Mesendoderm (in vitro differentiated cells): ENCODE measurements at regions not wholly inside any gene's neighbourhood (a gene's known extent, or its start where the extent isn't known, plus 50 kb on each side); places are given as distances from the start of the nearest gene placed in this dataset.
"Not testable (repeated sequence)": the region's sequence is repeated elsewhere in the genome, so short reads cannot be mapped to it uniquely, and the experiment has no call there.

Experiments
- DNase-seq: peaks from one replicate; pipeline ENCODE4 v3.0.0; 2013
- H2AK5ac ChIP-seq: 2 replicates; pipeline ENCODE4 v1.6.1; 2013; ENCODE audit warnings: low read length, inconsistent platforms
- H2BK120ac ChIP-seq: 2 replicates; pipeline ENCODE4 v1.6.1; 2013; ENCODE audit warnings: low read depth, mild to moderate bottlenecking, low read length, moderate library complexity, mixed read lengths
- H2BK15ac ChIP-seq: replicated peaks from 2 replicates; pipeline ENCODE4 v1.6.1; 2013; ENCODE audit warnings: low read depth, mild to moderate bottlenecking, moderate library complexity
- H2BK5ac ChIP-seq: 2 replicates; pipeline ENCODE4 v1.6.1; 2013; ENCODE audit warnings: low read length, inconsistent platforms
- H3K18ac ChIP-seq: 2 replicates; pipeline ENCODE4 v1.6.1; 2013; ENCODE audit warnings: mild to moderate bottlenecking, low read length, mixed read lengths
- H3K23ac ChIP-seq: one replicate; pipeline ENCODE4 v1.6.1; 2013; ENCODE audit warnings: low read length
- H3K27ac ChIP-seq: 2 replicates; pipeline ENCODE4 v1.5.1; 2013; ENCODE audit warnings: low read depth, mild to moderate bottlenecking, inconsistent platforms, low read length, moderate library complexity
- H3K27me3 ChIP-seq: 2 replicates; pipeline ENCODE4 v1.6.1; 2013; ENCODE audit warnings: low read length, control low read depth, mild to moderate bottlenecking, inconsistent platforms; ENCODE audit not compliant: insufficient read depth, poor library complexity
- H3K36me3 ChIP-seq: 2 replicates; pipeline ENCODE4 v1.6.1; 2013; ENCODE audit warnings: low read length, inconsistent platforms; ENCODE audit not compliant: control insufficient read depth, insufficient read depth
- H3K4ac ChIP-seq: one replicate; pipeline ENCODE4 v1.6.1; 2013; ENCODE audit warnings: low read depth, mild to moderate bottlenecking, low read length, moderate library complexity
- H3K4me1 ChIP-seq: 2 replicates; pipeline ENCODE4 v1.6.1; 2013; ENCODE audit warnings: low read depth, low read length, inconsistent platforms; ENCODE audit not compliant: control insufficient read depth
- H3K4me2 ChIP-seq: 2 replicates; pipeline ENCODE4 v1.6.1; 2013; ENCODE audit warnings: low read length
- H3K4me3 ChIP-seq: 2 replicates; pipeline ENCODE4 v1.5.1; 2013; ENCODE audit warnings: mild to moderate bottlenecking, low read length
- H3K56ac ChIP-seq: one replicate; pipeline ENCODE4 v1.6.1; 2013; ENCODE audit warnings: low read length
- H3K79me1 ChIP-seq: 2 replicates; pipeline ENCODE4 v1.6.1; 2013; ENCODE audit warnings: low read length, inconsistent platforms
- H3K79me2 ChIP-seq: 2 replicates; pipeline ENCODE4 v1.6.1; 2013; ENCODE audit warnings: mild to moderate bottlenecking, low read length; ENCODE audit not compliant: control insufficient read depth, insufficient read depth
- H3K9ac ChIP-seq: 2 replicates; pipeline ENCODE4 v1.6.1; 2013; ENCODE audit warnings: low read length, inconsistent platforms
- H4K5ac ChIP-seq: one replicate; pipeline ENCODE4 v1.6.1; 2013; ENCODE audit warnings: low read length
- H4K8ac ChIP-seq: one replicate; pipeline ENCODE4 v1.6.1; 2013; ENCODE audit warnings: low read depth, mild to moderate bottlenecking, control low read depth, low read length, moderate library complexity
- whole genome bisulfite sequencing: extraction: QIAGEN DNeasy Blood & Tissue Kit; methylation state at CpG from one replicate; pipeline ENCODE4 v1.1.7; 2013; ENCODE audit warnings: low lambda C conversion rate, missing lambda C conversion rate; ENCODE audit not compliant: insufficient coverage; ENCODE audit errors: extremely low coverage; 5-methylcytosine and 5-hydroxymethylcytosine counted together

GRCh38 chr7:159306012-159306411, 161.3 kb upstream of the VIPR2 start:
- Histone ChIP-seq H2BK120ac (no peak overlapping the region), H3K4me1 (no peaks in the 10 kb centered on the region), H3K4me2 (no peak overlapping the region), H3K56ac (no peak overlapping the region), H2BK15ac (no peak overlapping the region), H3K79me2 (no peaks in the 10 kb centered on the region), H4K8ac (no peak overlapping the region), H3K18ac (no peak overlapping the region), H3K27me3 (no peaks in the 10 kb centered on the region), H2BK5ac (no peak overlapping the region), H3K4me3 (no peak overlapping the region), H3K79me1 (no peaks in the 10 kb centered on the region), H2AK5ac (no peak overlapping the region), H3K4ac (no peak overlapping the region), H3K36me3 (no peaks in the 10 kb centered on the region), H3K23ac (no peak overlapping the region), H3K27ac (no peak overlapping the region), H3K9ac (no peak overlapping the region), H4K5ac (no peak overlapping the region)
- WGBS = no CpG with 5 or more reads among the region's 2 CpGs
- no peak for DNase-seq

GRCh38 chr7:159305185-159305584, 160.5 kb upstream of the VIPR2 start:
- H3K4me2 ChIP-seq, H3K27me3 ChIP-seq, H3K4me1 ChIP-seq, H3K9ac ChIP-seq, H3K27ac ChIP-seq, H3K4ac ChIP-seq, H3K79me1 ChIP-seq, H4K5ac ChIP-seq, H2BK120ac ChIP-seq, H3K36me3 ChIP-seq, H4K8ac ChIP-seq, H2BK15ac ChIP-seq, H3K4me3 ChIP-seq, H3K56ac ChIP-seq, H3K79me2 ChIP-seq, H2AK5ac ChIP-seq, H3K23ac ChIP-seq, DNase-seq, H2BK5ac ChIP-seq, H3K18ac ChIP-seq: not testable (repeated sequence)
- WGBS = no CpG with 5 or more reads among the region's 3 CpGs

GRCh38 chr7:159303510-159303909, 158.8 kb upstream of the VIPR2 start:
- not testable (repeated sequence) for H3K79me1 ChIP-seq, H3K23ac ChIP-seq, H2BK15ac ChIP-seq, H3K4me1 ChIP-seq, DNase-seq, H3K4me2 ChIP-seq, H3K9ac ChIP-seq, H4K5ac ChIP-seq, H3K4me3 ChIP-seq, H3K18ac ChIP-seq, H3K56ac ChIP-seq, H2BK120ac ChIP-seq, H3K27me3 ChIP-seq, H2AK5ac ChIP-seq, H2BK5ac ChIP-seq, H3K36me3 ChIP-seq, H3K27ac ChIP-seq, H4K8ac ChIP-seq, H3K79me2 ChIP-seq, H3K4ac ChIP-seq
- no CpG with 5 or more reads among the region's 2 CpGs for WGBS

- Histone ChIP-seq H2AK5ac (no peak overlapping the region), H3K4me2 (no peak overlapping the region), H3K36me3 (no peaks in the 10 kb centered on the region), H3K23ac (no peak overlapping the region), H3K9ac (no peak overlapping the region), H4K8ac (no peak overlapping the region), H3K4me3 (no peak overlapping the region), H2BK15ac (no peak overlapping the region), H3K27ac (no peak overlapping the region), H3K79me1 (no peaks in the 10 kb centered on the region), H3K56ac (no peak overlapping the region), H3K27me3 (no peaks in the 10 kb centered on the region), H3K18ac (no peak overlapping the region), H2BK5ac (no peak overlapping the region), H4K5ac (no peak overlapping the region), H3K4ac (no peak overlapping the region), H3K79me2 (no peaks in the 10 kb centered on the region), H3K4me1 (no peaks in the 10 kb centered on the region), H2BK120ac (no peak overlapping the region)
- WGBS = no CpG with 5 or more reads among the region's 4 CpGs
- DNase-seq = no peak
Measured at GRCh38 chr7:159296093-159296681, 151.5 kb upstream of the VIPR2 start.

GRCh38 chr7:159286487-159286886, 141.8 kb upstream of the VIPR2 start:
- not testable (repeated sequence) for H3K18ac ChIP-seq, H3K56ac ChIP-seq, H3K4ac ChIP-seq, H3K36me3 ChIP-seq, H3K4me1 ChIP-seq, H3K79me2 ChIP-seq, H2AK5ac ChIP-seq, H2BK5ac ChIP-seq, H3K9ac ChIP-seq, H2BK15ac ChIP-seq, H3K4me3 ChIP-seq, H4K5ac ChIP-seq, H3K27ac ChIP-seq, H4K8ac ChIP-seq, H2BK120ac ChIP-seq, H3K23ac ChIP-seq, DNase-seq, H3K27me3 ChIP-seq, H3K79me1 ChIP-seq, H3K4me2 ChIP-seq

GRCh38 chr7:159281573-159281972, 136.9 kb upstream of the VIPR2 start:
- H3K79me2 ChIP-seq = no peaks in the 10 kb centered on the region
- WGBS = no CpG with 5 or more reads among the region's 3 CpGs
- no peak overlapping the region for H3K4ac ChIP-seq
- no peak overlapping the region for H3K4me2 ChIP-seq
- H3K9ac ChIP-seq = no peak overlapping the region
- no peak overlapping the region for H2BK5ac ChIP-seq
- H3K18ac ChIP-seq = no peak overlapping the region
- H4K8ac ChIP-seq = no peak overlapping the region
- no peak for DNase-seq
- no peak overlapping the region for H4K5ac ChIP-seq
- H2BK120ac ChIP-seq = no peak overlapping the region
- no peaks in the 10 kb centered on the region for H3K4me1 ChIP-seq
- H3K23ac ChIP-seq = no peak overlapping the region
- no peaks in the 10 kb centered on the region for H3K36me3 ChIP-seq
- no peak overlapping the region for H3K4me3 ChIP-seq
- no peak overlapping the region for H3K27ac ChIP-seq
- no peak overlapping the region for H3K56ac ChIP-seq
- H2BK15ac ChIP-seq = no peak overlapping the region
- H2AK5ac ChIP-seq = no peak overlapping the region
- H3K27me3 ChIP-seq = no peaks in the 10 kb centered on the region
- H3K79me1 ChIP-seq = no peaks in the 10 kb centered on the region
